Neural progenitor cell (in vitro differentiated cells): ENCODE measurements at regions not wholly inside any gene's neighbourhood (a gene's known extent, or its start where the extent isn't known, plus 50 kb on each side); places are given as distances from the start of the nearest gene placed in this dataset.

Experiments
- CTCF ChIP-seq: fragments of 200-600 bp; sonication (generic); IDR thresholded peaks from 2 replicates; pipeline ENCODE4 v1.5.1; 2017; ENCODE audit warnings: antibody characterized with exemption, mild to moderate bottlenecking
- EZH2 ChIP-seq: fragments of 200-600 bp; sonication (generic); IDR thresholded peaks from 2 replicates; pipeline ENCODE4 v1.6.1; 2017; ENCODE audit warnings: antibody characterized with exemption, mild to moderate bottlenecking, moderate library complexity
- EZH2phosphoT487 ChIP-seq: fragments of 200-600 bp; sonication (generic); IDR thresholded peaks from 2 replicates; pipeline ENCODE4 v1.6.1; 2017; ENCODE audit warnings: antibody characterized with exemption

GRCh38 chr5:175305251-175305650 is 138.7 kb downstream of the DRD1 start:
- TF ChIP-seq CTCF (no peak), EZH2 (no peak), EZH2phosphoT487 (no peak)
